H1 (cell line): ENCODE measurements at regions not wholly inside any gene's neighbourhood (a gene's known extent, or its start where the extent isn't known, plus 50 kb on each side); places are given as distances from the start of the nearest gene placed in this dataset.

ENCODE experiments used
- CTCF ChIA-PET: fragments of 300-600 bp; sonication (Branson Sonifier 250); formaldehyde crosslinking; loops from one replicate; lab custom pipeline; 2021; ENCODE audit not compliant: partially characterized antibody; lab: Charles Lee
- POLR2A ChIA-PET: fragments of 300-600 bp; sonication (Branson Sonifier 250); formaldehyde crosslinking; loops from one replicate; lab custom pipeline; 2021; ENCODE audit warnings: inconsistent platforms; ENCODE audit not compliant: partially characterized antibody; lab: Charles Lee
- DNase-seq, 2 experiments: peaks; one replicate each; pipeline versions ENCODE4 v3.0.0 to v3.0.0-alpha.2; 2010 to 2022; ENCODE audit warnings: low spot score in 2 of 2, low read depth in 1 of 2, mixed read lengths in 1 of 2
- FAIRE-seq: peaks from 2 replicates; lab custom pipeline; 2011; peaks lifted over from hg19 to GRCh38; lab: Jason Lieb, UNC
- H2AFZ ChIP-seq: 2 replicates; pipeline ENCODE4 v1.8.1; 2012; ENCODE audit warnings: low read length, inconsistent platforms
- H2AK5ac ChIP-seq: 2 replicates; pipeline ENCODE4 v1.6.1; 2013; ENCODE audit warnings: low read depth, low read length
- H2BK120ac ChIP-seq: replicated peaks from 2 replicates; pipeline ENCODE3; 2013; ENCODE audit warnings: low read depth, low read length, inconsistent platforms
- H2BK12ac ChIP-seq: 2 replicates; pipeline ENCODE4 v1.6.1; 2013; ENCODE audit warnings: low read depth, low read length
- H2BK15ac ChIP-seq: 2 replicates; pipeline ENCODE4 v1.6.1; 2013; ENCODE audit warnings: low read length
- H2BK20ac ChIP-seq: 2 replicates; pipeline ENCODE4 v1.6.1; 2013; ENCODE audit warnings: low read length
- H2BK5ac ChIP-seq: 2 replicates; pipeline ENCODE4 v1.6.1; 2013; ENCODE audit warnings: low read depth, low read length
- H3K14ac ChIP-seq: 2 replicates; pipeline ENCODE4 v1.6.1; 2013; ENCODE audit warnings: inconsistent platforms; ENCODE audit not compliant: insufficient read length
- H3K18ac ChIP-seq: 2 replicates; pipeline ENCODE4 v1.6.1; 2013; ENCODE audit warnings: low read length; ENCODE audit errors: extremely low read depth
- H3K23ac ChIP-seq: 2 replicates; pipeline ENCODE4 v1.6.1; 2013; ENCODE audit warnings: inconsistent platforms; ENCODE audit not compliant: insufficient read length
- H3K23me2 ChIP-seq: 2 replicates; pipeline ENCODE4 v1.6.1; 2013; ENCODE audit warnings: low read depth, low read length
- H3K27ac ChIP-seq: 2 replicates; pipeline ENCODE4 v1.6.1; 2011; ENCODE audit warnings: low read depth, low read length, inconsistent platforms
- H3K27me3 ChIP-seq, 4 experiments: replicated peaks in 1 of 4; 1 replicate in 1 of 4; 2 replicates in 3 of 4; pipeline versions ENCODE4 v1.6.1 to v1.8.1; 2011 to 2013; ENCODE audit warnings: low read length in 3 of 4, mild to moderate bottlenecking in 3 of 4, inconsistent platforms in 2 of 4, mixed read lengths in 2 of 4, moderate library complexity in 1 of 4; ENCODE audit not compliant: control insufficient read depth in 3 of 4, insufficient read depth in 3 of 4; ENCODE audit errors: extremely low read depth in 1 of 4
- H3K36me3 ChIP-seq, 4 experiments: 2 replicates each; pipeline versions ENCODE4 v1.6.1 to v1.8.1; 2011 to 2013; ENCODE audit warnings: mild to moderate bottlenecking in 4 of 4, low read length in 3 of 4, moderate library complexity in 2 of 4, control low read depth in 1 of 4, inconsistent platforms in 1 of 4; ENCODE audit not compliant: insufficient read depth in 4 of 4, control insufficient read depth in 2 of 4
- H3K4ac ChIP-seq: replicated peaks from 2 replicates; pipeline ENCODE3; 2013; ENCODE audit warnings: low read length, low read depth, mixed read lengths, inconsistent platforms; ENCODE audit not compliant: insufficient read length
- H3K4me1 ChIP-seq, 4 experiments: replicated peaks in 1 of 4; 1 replicate in 1 of 4; 2 replicates in 3 of 4; pipeline versions ENCODE4 v1.6.1 to v1.8.1; 2011 to 2013; ENCODE audit warnings: low read length in 3 of 4, inconsistent platforms in 2 of 4, mixed read lengths in 1 of 4; ENCODE audit not compliant: insufficient read depth in 4 of 4, control insufficient read depth in 3 of 4
- H3K4me2 ChIP-seq, 2 experiments: 2 replicates each; pipeline versions ENCODE4 v1.6.1 to v1.8.1; 2011 to 2013; ENCODE audit warnings: low read depth in 2 of 2, low read length in 2 of 2, control low read depth in 1 of 2, inconsistent platforms in 1 of 2, mild to moderate bottlenecking in 1 of 2; ENCODE audit not compliant: insufficient read depth in 1 of 2
- H3K4me3 ChIP-seq, 4 experiments: fragments of 200-600, 300-600 bp in 1 of 4; sonication (generic), shearing (Covaris generic), sonication (Bioruptor Twin) in 1 of 4; 2 replicates each; pipeline versions ENCODE4 v1.5.1 to v1.8.1; 2011 to 2016; ENCODE audit warnings: low read length in 4 of 4, low read depth in 3 of 4, control low read depth in 2 of 4, inconsistent platforms in 2 of 4, mild to moderate bottlenecking in 2 of 4, mixed read lengths in 1 of 4, moderate library complexity in 1 of 4; ENCODE audit not compliant: insufficient read depth in 2 of 4; ENCODE audit errors: extremely low read depth in 1 of 4
- H3K56ac ChIP-seq: replicated peaks from 2 replicates; pipeline ENCODE3; 2013; ENCODE audit warnings: low read depth, mild to moderate bottlenecking, mixed read lengths, low read length, inconsistent platforms; ENCODE audit not compliant: insufficient read length
- H3K79me1 ChIP-seq: 2 replicates; pipeline ENCODE4 v1.6.1; 2013; ENCODE audit warnings: low read depth, low read length, control low read depth
- H3K79me2 ChIP-seq, 2 experiments: 2 replicates each; pipeline versions ENCODE4 v1.6.1 to v1.8.1; 2012 to 2013; ENCODE audit warnings: low read length in 2 of 2, mild to moderate bottlenecking in 2 of 2, inconsistent platforms in 1 of 2; ENCODE audit not compliant: insufficient read depth in 2 of 2, control insufficient read depth in 1 of 2
- H3K9ac ChIP-seq, 4 experiments: replicated peaks in 1 of 4; 1 replicate in 1 of 4; 2 replicates in 3 of 4; pipeline versions ENCODE4 v1.6.1 to v1.8.1; 2011 to 2013; ENCODE audit warnings: low read depth in 3 of 4, low read length in 3 of 4, control low read depth in 2 of 4, mild to moderate bottlenecking in 2 of 4, moderate library complexity in 2 of 4, inconsistent platforms in 1 of 4; ENCODE audit errors: extremely low read depth in 1 of 4
- H3K9me3 ChIP-seq, 2 experiments: 2 replicates each; pipeline versions ENCODE4 v1.6.1 to v1.8.1; 2012 to 2013; ENCODE audit warnings: mild to moderate bottlenecking in 2 of 2, moderate library complexity in 2 of 2, control low read depth in 1 of 2, inconsistent platforms in 1 of 2, low read depth in 1 of 2, low read length in 1 of 2, mixed read lengths in 1 of 2; ENCODE audit not compliant: insufficient read depth in 2 of 2
- H4K20me1 ChIP-seq, 2 experiments: replicated peaks in 1 of 2; 2 replicates each; pipeline versions ENCODE3 to v1.8.1; 2011 to 2013; ENCODE audit warnings: inconsistent platforms in 2 of 2, low read length in 2 of 2, mild to moderate bottlenecking in 1 of 2; ENCODE audit not compliant: insufficient read depth in 2 of 2, control insufficient read depth in 1 of 2
- H4K5ac ChIP-seq: 2 replicates; pipeline ENCODE4 v1.6.1; 2013; ENCODE audit warnings: low read length, low read depth, mixed read lengths, inconsistent platforms; ENCODE audit not compliant: insufficient read length
- H4K8ac ChIP-seq: 2 replicates; pipeline ENCODE4 v1.8.0; 2013; ENCODE audit warnings: mild to moderate bottlenecking, moderate library complexity, low read length, inconsistent platforms; ENCODE audit not compliant: insufficient read depth; ENCODE audit errors: extremely low read depth
- H4K91ac ChIP-seq: replicated peaks from 2 replicates; pipeline ENCODE3; 2013; ENCODE audit warnings: low read length, mixed read lengths, inconsistent platforms; ENCODE audit not compliant: insufficient read length
- CBX8 ChIP-seq: fragments of 300-800, 300-1000 bp; sonication (generic); IDR thresholded peaks from 2 replicates; pipeline ENCODE4 v1.7.1; 2016; ENCODE audit warnings: low read depth, low read length, borderline replicate concordance
- WGBS, 2 experiments: shearing (Covaris generic) in 1 of 2; methylation state at CpG; one replicate each; pipeline versions ENCODE4 v1.1.6 to v1.1.7; 2013 to 2015; ENCODE audit warnings: low lambda C conversion rate in 2 of 2, mixed read lengths in 2 of 2, inconsistent platforms in 1 of 2, low coverage in 1 of 2, missing lambda C conversion rate in 1 of 2; ENCODE audit not compliant: insufficient replicate concordance in 2 of 2, insufficient coverage in 1 of 2, insufficient read length in 1 of 2; ENCODE audit errors: extremely low coverage in 1 of 2, missing lambda C conversion rate in 1 of 2; 5-methylcytosine and 5-hydroxymethylcytosine counted together

DNA sequence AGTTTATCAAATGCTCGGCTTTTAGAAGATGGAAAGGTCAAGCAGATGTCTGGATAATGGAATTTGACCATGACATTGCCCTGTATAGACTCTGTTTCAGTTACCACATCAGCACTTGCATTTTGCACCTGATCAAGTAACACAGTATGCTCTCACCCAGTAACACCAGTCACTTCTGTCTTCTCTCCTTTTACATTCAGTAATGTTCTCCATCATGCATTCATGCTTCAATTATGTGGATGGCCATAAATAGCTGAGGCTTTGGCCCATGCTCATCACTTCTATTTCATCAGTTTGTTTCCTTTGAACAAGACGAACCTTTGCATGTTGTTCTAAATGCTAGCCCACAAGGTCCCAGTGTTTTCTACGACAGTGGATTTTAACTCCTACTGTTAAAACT is 322.9 kb upstream of the ACVR2A start:
- H2BK5ac ChIP-seq = no peak overlapping the region
- H3K4me3 ChIP-seq = no peak overlapping the region
- H3K79me1 ChIP-seq = no peaks in the 10 kb centered on the region
- no peaks in the 10 kb centered on the region for H3K79me2 ChIP-seq
- H3K36me3 ChIP-seq = no peaks in the 10 kb centered on the region
- no peak overlapping the region for H3K23ac ChIP-seq
- WGBS, 2 experiments = 94% methylated on average over 3 of the region's 3 CpGs; no CpG with 5 or more reads in 1 of the 2 experiments
- H2AK5ac ChIP-seq = no peak overlapping the region
- no peaks in the 10 kb centered on the region for H4K20me1 ChIP-seq
- no peak overlapping the region for H3K27ac ChIP-seq
- TF ChIP-seq CBX8 = no peak
- H3K4ac ChIP-seq = no peak overlapping the region
- no peak overlapping the region for H3K9ac ChIP-seq
- no peak overlapping the region for H2BK20ac ChIP-seq
- H4K8ac ChIP-seq = no peak overlapping the region
- peaks cover 0 to 4% of the 10 kb centered on the region in 2 experiments; a peak in 1 of 4 replicates for H3K9me3 ChIP-seq
- H3K56ac ChIP-seq = no peak overlapping the region
- no peaks in the 10 kb centered on the region; the same call in 1 of the 2 replicates for H3K23me2 ChIP-seq
- no peak overlapping the region for H3K14ac ChIP-seq
- H4K91ac ChIP-seq = no peak overlapping the region
- DNase-seq (no peak), FAIRE-seq (no peak)
- H3K18ac ChIP-seq = no peak overlapping the region
- H3K4me2 ChIP-seq = no peak overlapping the region
- H4K5ac ChIP-seq = no peak overlapping the region
- POLR2A ChIA-PET = no interaction called here
- H2BK15ac ChIP-seq = no peak overlapping the region; the same call in 1 of the 2 replicates
- H2BK120ac ChIP-seq = no peak overlapping the region
- no peak overlapping the region for H2BK12ac ChIP-seq
- H3K4me1 ChIP-seq = no peaks in the 10 kb centered on the region
- CTCF ChIA-PET = interaction anchor here (1.2 kb wide), 1 partner anchor 83 kb away, joined by 3 read pairs; no protein-coding TSS in a partner anchor
- H2AFZ ChIP-seq = no peak overlapping the region
- no peaks in the 10 kb centered on the region for H3K27me3 ChIP-seq
